NT2/D1 (cell line): ENCODE measurements at regions not wholly inside any gene's neighbourhood (a gene's known extent, or its start where the extent isn't known, plus 50 kb on each side); places are given as distances from the start of the nearest gene placed in this dataset.

Experiments used
- SUZ12 ChIP-seq: IDR thresholded peaks from 2 replicates; pipeline ENCODE4 v1.6.1; 2011; ENCODE audit not compliant: insufficient read length, insufficient read depth; ENCODE audit errors: extremely low read depth
- YY1 ChIP-seq: IDR thresholded peaks from 2 replicates; pipeline ENCODE4 v1.6.1; 2011; ENCODE audit not compliant: insufficient read length, insufficient read depth
- ZNF274 ChIP-seq: IDR thresholded peaks from 2 replicates; pipeline ENCODE4 v1.6.1; 2011; ENCODE audit warnings: mild to moderate bottlenecking, low read depth, low read length

GRCh38 chr21:26236281-26236680 lies 65.7 kb upstream of the APP start:
- TF ChIP-seq ZNF274, result no peak
- no peak for TF ChIP-seq YY1
- no peak for TF ChIP-seq SUZ12
